ENCODE measurements at regions not wholly inside any gene's neighbourhood (a gene's known extent, or its start where the extent isn't known, plus 50 kb on each side); places are given as distances from the start of the nearest gene placed in this dataset.

GRCh38 chr13:68047889-68048288 is 817.8 kb upstream of the PCDH9 start:
- intact Hi-C loops (cut with DNase I; ENCODE audit: low total_unique reads) = no loop called here
- 80% methylated on average over 3 of the region's 3 CpGs for WGBS, 2 donors

GRCh38 chr13:68046903-68047302 is 816.8 kb upstream of the PCDH9 start:
- WGBS, 2 donors = 75 to 79% methylated on average over 2 of the region's 2 CpGs
- H3K4me1 ChIP-seq = no peaks in the 10 kb centered on the region
- DNase-seq = no peak
- TF ChIP-seq CTCF (IDR thresholded peaks at IDR 0.05) = no peak
- no peak for TF ChIP-seq POLR2A (IDR thresholded peaks at IDR 0.05)
- intact Hi-C loops (cut with DNase I; ENCODE audit: low total_unique reads) = no loop called here
- no peaks in the 10 kb centered on the region for H3K27me3 ChIP-seq
- no peaks in the 10 kb centered on the region for H3K9me3 ChIP-seq
- no peak overlapping the region for H3K4me3 ChIP-seq
- no peak overlapping the region for H3K27ac ChIP-seq
- H3K36me3 ChIP-seq (ENCODE audit: low read depth, missing control alignments) = no peaks in the 10 kb centered on the region

More at GRCh38 chr13:68047889-68048288, 817.8 kb upstream of the PCDH9 start:
- Histone ChIP-seq H3K27me3 (no peaks in the 10 kb centered on the region), H3K4me3 (no peak overlapping the region), H3K27ac (no peak overlapping the region), H3K36me3 (ENCODE audit: low read depth, missing control alignments) (no peaks in the 10 kb centered on the region), H3K9me3 (no peaks in the 10 kb centered on the region), H3K4me1 (no peaks in the 10 kb centered on the region)
- no peak for DNase-seq
- TF ChIP-seq POLR2A (IDR thresholded peaks at IDR 0.05) = no peak
- no peak for TF ChIP-seq CTCF (IDR thresholded peaks at IDR 0.05)

GRCh38 chr13:68030152-68030809 is 800.1 kb upstream of the PCDH9 start:
- DNase-seq = no peak
- H3K9me3 ChIP-seq = no peaks in the 10 kb centered on the region
- H3K27ac ChIP-seq = no peak overlapping the region
- H3K36me3 ChIP-seq (ENCODE audit: low read depth, missing control alignments) = no peaks in the 10 kb centered on the region
- no peaks in the 10 kb centered on the region for H3K27me3 ChIP-seq
- H3K4me1 ChIP-seq = no peaks in the 10 kb centered on the region
- no peak for TF ChIP-seq CTCF (IDR thresholded peaks at IDR 0.05)
- no peak for TF ChIP-seq POLR2A (IDR thresholded peaks at IDR 0.05)
- H3K4me3 ChIP-seq = no peak overlapping the region
- 88 to 94% methylated on average over 1 of the region's 1 CpG for WGBS, 2 donors
- intact Hi-C loops (cut with DNase I; ENCODE audit: low total_unique reads) = no loop called here

- Histone ChIP-seq H3K27me3 (no peaks in the 10 kb centered on the region), H3K4me1 (no peaks in the 10 kb centered on the region), H3K36me3 (ENCODE audit: low read depth, missing control alignments) (no peaks in the 10 kb centered on the region), H3K9me3 (no peaks in the 10 kb centered on the region), H3K4me3 (no peak overlapping the region), H3K27ac (no peak overlapping the region)
- intact Hi-C loops (cut with DNase I; ENCODE audit: low total_unique reads) = no loop called here
- DNase-seq = no peak
- TF ChIP-seq POLR2A (IDR thresholded peaks at IDR 0.05) = no peak
- no peak for TF ChIP-seq CTCF (IDR thresholded peaks at IDR 0.05)
These were observed 798.6 kb upstream of the PCDH9 start for GRCh38 chr13:68028701-68029100.

GRCh38 chr13:68027306-68027705 is 797.2 kb upstream of the PCDH9 start:
- Histone ChIP-seq H3K4me1 (no peaks in the 10 kb centered on the region), H3K4me3 (no peak overlapping the region), H3K36me3 (ENCODE audit: low read depth, missing control alignments) (no peaks in the 10 kb centered on the region), H3K9me3 (no peaks in the 10 kb centered on the region), H3K27me3 (no peaks in the 10 kb centered on the region), H3K27ac (no peak overlapping the region)
- intact Hi-C loops (cut with DNase I; ENCODE audit: low total_unique reads) = no loop called here
- WGBS, 2 donors = 52 to 66% methylated on average over 4 of the region's 4 CpGs
- no peak for TF ChIP-seq CTCF (IDR thresholded peaks at IDR 0.05)
- no peak for TF ChIP-seq POLR2A (IDR thresholded peaks at IDR 0.05)
- no peak for DNase-seq
